Urinary bladder (tissue), 3 donors: ENCODE measurements at regions not wholly inside any gene's neighbourhood (a gene's known extent, or its start where the extent isn't known, plus 50 kb on each side); places are given as distances from the start of the nearest gene placed in this dataset.
"Not testable (repeated sequence)": the region's sequence is repeated elsewhere in the genome, so short reads cannot be mapped to it uniquely, and the experiment has no call there.

Experiments used
- DNase-seq: peaks from one replicate; pipeline ENCODE4 v3.0.0-alpha.2; 2015; ENCODE audit errors: extremely low spot score
- H3K27ac ChIP-seq: one replicate; pipeline ENCODE4 v1.5.1; 2013; ENCODE audit warnings: low read depth, mild to moderate bottlenecking, moderate library complexity
- H3K36me3 ChIP-seq: one replicate; pipeline ENCODE4 v1.6.1; 2013; ENCODE audit warnings: mild to moderate bottlenecking, moderate library complexity; ENCODE audit not compliant: insufficient read depth
- H3K4me1 ChIP-seq: one replicate; pipeline ENCODE4 v1.6.1; 2013; ENCODE audit warnings: mild to moderate bottlenecking, moderate library complexity; ENCODE audit not compliant: insufficient read depth
- H3K4me3 ChIP-seq: one replicate; pipeline ENCODE4 v1.5.1; 2013; ENCODE audit warnings: low read depth, low read length
- WGBS: extraction: QIAGEN DNeasy Blood & Tissue Kit; methylation state at CpG from one replicate; pipeline ENCODE4 v1.1.7; 2013; 5-methylcytosine and 5-hydroxymethylcytosine counted together
- donor health status: healthy with polysubstance abuse.
- donor health status: healthy.

DNA sequence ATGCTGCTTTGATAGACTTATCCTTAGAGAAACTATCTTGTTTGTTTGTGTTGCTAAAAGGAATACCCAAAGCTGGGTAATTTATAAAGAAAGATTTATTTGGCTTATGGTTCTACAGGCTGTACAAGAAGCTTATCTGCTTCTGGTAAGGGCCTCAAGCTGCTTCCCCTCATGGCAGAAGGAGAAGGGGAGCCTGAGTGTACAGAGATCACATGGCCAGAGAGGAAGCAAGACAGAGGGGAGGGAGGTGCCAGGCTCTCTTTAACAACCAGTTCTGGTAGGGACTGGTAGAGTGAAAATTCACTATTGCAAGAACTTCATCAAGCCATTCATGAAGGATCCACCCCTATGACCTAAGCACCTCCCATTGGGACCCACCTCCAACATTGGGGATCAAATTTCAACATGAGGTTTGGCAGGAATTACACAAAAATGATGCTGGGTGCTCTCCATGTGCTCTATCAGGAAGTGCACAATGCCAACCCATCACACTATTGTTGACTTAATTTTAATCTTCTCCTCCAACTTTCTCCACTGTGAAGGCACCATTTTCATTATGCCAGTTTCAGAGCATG, 115.1 kb upstream of the SHB start:
- H3K4me1 ChIP-seq, result no peaks in the 10 kb centered on the region
- H3K27ac ChIP-seq, result no peak overlapping the region
- H3K4me3 ChIP-seq, result no peak overlapping the region
- no peak for DNase-seq
- H3K36me3 ChIP-seq, result no peaks in the 10 kb centered on the region

DNA sequence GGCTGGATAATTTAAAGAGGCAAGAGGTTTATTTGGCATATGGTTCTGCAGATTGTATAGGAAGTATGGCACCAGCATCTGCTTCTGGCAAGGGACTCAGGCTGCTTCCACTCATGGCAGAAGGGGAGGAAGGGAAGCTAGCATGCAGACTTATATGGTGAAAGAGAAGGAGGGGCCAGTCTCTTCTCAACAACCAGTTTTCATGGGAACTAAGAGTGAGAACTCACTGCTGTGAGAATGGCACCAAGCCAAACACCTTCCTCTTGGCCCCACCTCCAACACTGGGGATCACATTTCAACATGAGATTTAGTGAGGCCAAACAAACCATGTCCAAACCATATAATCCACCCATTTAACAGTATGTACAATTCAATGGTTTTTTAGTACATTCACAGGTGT, 113.3 kb upstream of the SHB start:
- DNase-seq, result no peak
- Histone ChIP-seq H3K27ac (no peak overlapping the region), H3K4me1 (no peaks in the 10 kb centered on the region), H3K36me3 (no peaks in the 10 kb centered on the region), H3K4me3 (no peak overlapping the region)

DNA sequence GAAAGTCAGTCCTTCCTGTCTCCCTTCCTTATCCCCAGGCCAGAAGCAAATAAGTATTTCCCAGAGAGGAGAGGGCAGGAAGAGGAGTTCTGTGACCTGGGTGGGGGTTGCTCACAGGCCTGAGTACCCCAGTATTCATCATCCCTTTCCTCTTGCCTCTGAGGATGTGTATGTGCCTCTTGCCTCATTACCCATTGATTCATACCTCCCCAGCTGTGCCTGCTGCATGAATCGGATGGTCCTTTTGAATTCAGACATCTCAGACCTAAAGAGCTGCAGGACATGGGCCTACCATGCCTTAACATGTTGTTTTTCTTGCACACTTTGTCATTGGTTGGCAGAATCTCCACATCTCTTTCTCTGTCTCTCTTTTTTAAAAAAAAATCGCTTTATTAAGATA, 112.8 kb upstream of the SHB start:
- Histone ChIP-seq H3K4me1 (no peaks in the 10 kb centered on the region), H3K36me3 (no peaks in the 10 kb centered on the region), H3K4me3 (no peak overlapping the region), H3K27ac (no peak overlapping the region)
- WGBS, result 85% methylated on average over 2 of the region's 2 CpGs
- no peak for DNase-seq

DNA sequence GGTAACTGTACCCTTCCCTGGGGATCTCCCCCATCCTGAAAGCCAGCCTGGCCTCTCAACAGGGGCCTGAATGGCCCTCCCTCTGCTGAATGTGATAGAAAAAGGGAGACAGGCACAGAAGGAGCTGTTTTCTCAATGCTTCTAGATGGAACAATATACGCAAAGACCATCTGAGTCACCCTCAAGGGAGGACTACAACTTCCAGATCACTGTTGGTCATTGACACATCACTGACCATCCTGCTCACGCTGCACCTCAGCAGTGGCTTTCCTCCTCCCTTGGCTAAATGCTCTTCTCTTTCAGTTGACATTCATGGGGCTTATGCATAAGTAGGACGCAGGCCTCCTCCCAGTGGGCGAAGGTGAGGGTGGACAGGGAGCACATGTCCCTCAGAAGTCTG, 112.2 kb upstream of the SHB start:
- H3K27ac ChIP-seq, result no peak overlapping the region
- no peak for DNase-seq
- no peak overlapping the region for H3K4me3 ChIP-seq
- no peaks in the 10 kb centered on the region for H3K36me3 ChIP-seq
- H3K4me1 ChIP-seq, result no peaks in the 10 kb centered on the region
- 96% methylated on average over 4 of the region's 4 CpGs for WGBS

DNA sequence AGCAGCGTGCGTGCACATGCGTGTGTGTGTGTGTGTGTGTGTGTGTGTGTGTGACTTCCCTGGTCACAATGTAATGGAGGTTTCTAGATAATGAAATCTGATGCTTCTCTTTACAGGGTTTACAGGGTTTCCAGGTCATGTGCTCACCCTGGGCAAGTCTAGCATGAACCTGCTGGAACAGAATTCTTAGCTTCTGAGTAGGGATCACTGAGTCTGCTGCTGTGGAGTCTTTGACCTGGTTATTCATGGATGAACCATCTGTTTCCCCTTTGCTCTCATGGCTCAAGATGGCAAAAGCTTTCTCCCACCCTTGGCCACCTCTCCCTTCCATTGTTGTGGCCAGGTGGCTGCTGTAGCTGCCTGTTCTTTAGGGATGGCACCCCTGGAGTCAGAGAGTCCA, 111.6 kb upstream of the SHB start:
- no peak for DNase-seq
- no peak overlapping the region for H3K4me3 ChIP-seq
- no peaks in the 10 kb centered on the region for H3K36me3 ChIP-seq
- WGBS, result 97% methylated on average over 3 of the region's 3 CpGs
- no peak overlapping the region for H3K27ac ChIP-seq
- no peaks in the 10 kb centered on the region for H3K4me1 ChIP-seq

DNA sequence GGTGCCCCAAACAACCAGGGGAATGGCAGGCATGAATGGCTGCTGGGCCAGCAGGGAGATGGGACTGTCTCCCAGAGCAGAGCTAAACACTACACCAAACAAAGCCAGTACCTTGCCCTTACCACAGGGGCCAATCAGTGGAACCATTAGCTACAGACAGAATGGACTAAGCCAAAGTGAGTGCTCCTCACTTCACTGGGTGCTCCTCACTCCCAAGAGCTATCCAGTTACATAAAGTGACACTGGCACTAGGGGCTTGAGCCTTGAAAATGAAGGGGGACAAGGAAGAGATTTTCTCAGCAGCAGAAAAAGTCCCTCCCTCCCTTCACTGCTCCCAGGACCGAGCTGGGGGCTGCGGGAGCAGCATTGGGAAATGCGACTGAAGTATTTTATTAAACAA, 110.9 kb upstream of the SHB start:
- no peak overlapping the region for H3K4me3 ChIP-seq
- no peak overlapping the region for H3K27ac ChIP-seq
- 92% methylated on average over 3 of the region's 3 CpGs for WGBS
- DNase-seq, result no peak
- H3K36me3 ChIP-seq, result no peaks in the 10 kb centered on the region
- no peaks in the 10 kb centered on the region for H3K4me1 ChIP-seq

DNA sequence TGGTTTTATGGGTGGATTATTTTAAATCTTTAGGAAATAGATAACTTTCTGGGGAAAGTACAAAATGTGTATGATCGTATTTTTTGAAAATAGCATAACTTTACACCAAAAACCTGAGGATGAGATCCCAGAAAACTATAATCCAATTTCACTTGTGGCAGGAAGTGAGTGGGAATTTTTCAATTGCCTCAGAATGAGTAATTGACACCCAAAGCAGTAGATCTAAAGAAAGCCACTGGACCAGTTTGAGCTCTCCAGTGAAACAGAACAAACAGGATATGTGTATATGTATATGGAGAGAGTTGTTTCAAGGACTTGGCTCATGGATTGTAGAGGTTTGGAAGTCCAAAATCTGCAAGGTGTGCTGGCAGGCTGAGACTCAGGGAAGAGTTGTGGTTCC, 109.2 kb upstream of the SHB start:
- Histone ChIP-seq H3K36me3 (no peaks in the 10 kb centered on the region), H3K27ac (no peak overlapping the region), H3K4me3 (no peak overlapping the region), H3K4me1 (no peaks in the 10 kb centered on the region)
- WGBS, result 51% methylated on average over 1 of the region's 1 CpG
- DNase-seq, result no peak

DNA sequence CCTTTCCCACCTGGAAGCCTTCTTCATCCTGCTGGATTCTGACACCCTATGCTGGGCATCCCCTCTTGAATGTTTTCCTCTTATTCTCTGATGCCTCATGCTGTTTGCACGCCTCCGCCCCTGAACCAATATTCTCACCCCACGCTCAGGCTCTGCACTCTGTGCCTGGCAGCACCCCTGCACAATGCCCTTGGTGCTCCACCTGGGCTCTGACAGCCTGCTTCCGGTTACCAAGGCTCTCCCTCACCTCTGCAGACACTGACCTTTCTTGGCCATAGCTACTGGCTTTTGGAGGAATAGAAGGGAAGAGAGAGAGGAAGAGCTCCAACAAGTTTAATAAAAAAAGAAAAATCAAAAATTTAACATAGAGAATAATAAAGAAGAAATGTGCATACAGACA, 108.7 kb upstream of the SHB start:
- H3K4me1 ChIP-seq, result no peaks in the 10 kb centered on the region
- DNase-seq, result no peak
- no peak overlapping the region for H3K4me3 ChIP-seq
- no peak overlapping the region for H3K27ac ChIP-seq
- 83% methylated on average over 4 of the region's 4 CpGs for WGBS
- no peaks in the 10 kb centered on the region for H3K36me3 ChIP-seq

DNA sequence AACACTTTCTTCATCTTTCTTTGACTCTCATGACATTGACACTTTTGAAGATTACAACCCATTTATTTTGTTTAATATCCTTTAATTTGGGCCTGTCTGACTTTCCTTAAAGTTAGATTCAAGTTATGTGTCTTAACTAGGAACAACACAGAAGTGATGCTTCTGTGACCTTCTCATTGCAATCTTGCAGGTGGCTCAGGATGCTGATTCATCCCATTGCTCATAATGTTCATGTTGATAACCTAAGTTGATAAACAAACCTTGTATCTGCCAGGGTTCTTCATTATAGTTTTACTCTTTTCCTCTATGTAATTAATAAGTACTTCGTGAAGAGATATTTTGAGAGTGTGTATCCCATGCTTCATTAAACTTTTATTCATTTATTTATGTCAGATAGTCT, 107.2 kb upstream of the SHB start:
- 95% methylated on average over 1 of the region's 1 CpG for WGBS
- Histone ChIP-seq H3K4me3 (no peak overlapping the region), H3K36me3 (no peaks in the 10 kb centered on the region), H3K4me1 (no peaks in the 10 kb centered on the region), H3K27ac (no peak overlapping the region)
- no peak for DNase-seq

DNA sequence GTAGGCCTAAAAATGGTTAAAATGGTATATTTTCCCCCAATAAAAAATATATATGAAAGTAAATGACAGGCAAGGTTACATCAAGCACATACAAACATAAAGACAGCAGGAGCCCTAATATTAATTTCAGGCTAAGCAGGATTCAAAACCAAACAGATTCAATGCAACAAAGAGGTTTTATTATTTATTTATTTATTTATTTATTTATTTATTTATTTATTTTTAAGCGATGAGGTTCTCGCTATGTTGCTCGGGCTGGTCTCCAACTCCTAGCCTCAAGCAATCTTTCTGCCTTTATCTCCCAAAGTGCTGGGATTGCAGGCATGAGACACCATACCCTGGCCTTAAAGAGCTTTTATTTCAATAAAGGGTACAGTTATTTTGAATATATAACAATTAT, 106.4 kb upstream of the SHB start:
- Histone ChIP-seq H3K27ac (no peak overlapping the region), H3K4me1 (no peaks in the 10 kb centered on the region), H3K36me3 (no peaks in the 10 kb centered on the region), H3K4me3 (no peak overlapping the region)
- no peak for DNase-seq
- WGBS, result 94% methylated on average over 3 of the region's 3 CpGs

DNA sequence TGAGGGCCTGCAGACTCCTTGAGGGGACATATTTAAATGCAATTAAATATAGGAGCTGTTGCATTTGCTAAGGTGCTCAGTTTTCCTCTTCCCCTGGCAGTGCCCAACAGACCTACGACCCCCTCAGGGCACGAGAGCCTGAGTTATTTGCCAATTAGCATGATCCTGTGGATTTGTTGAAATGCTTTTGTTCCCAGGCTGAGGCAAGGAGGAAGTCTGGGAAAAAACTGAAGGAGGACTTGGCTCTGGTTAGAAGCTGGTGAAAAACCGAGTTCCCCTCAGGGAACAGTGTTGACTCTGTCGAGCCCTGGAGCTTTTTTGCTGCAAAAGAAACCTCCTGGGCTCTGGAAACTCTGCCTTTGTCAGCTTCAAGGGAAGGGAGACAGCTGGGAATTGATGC, 103.6 kb upstream of the SHB start:
- 49% methylated on average over 4 of the region's 4 CpGs for WGBS
- Histone ChIP-seq H3K36me3 (no peaks in the 10 kb centered on the region), H3K4me1 (no peaks in the 10 kb centered on the region), H3K27ac (no peak overlapping the region), H3K4me3 (no peak overlapping the region)
- no peak for DNase-seq

DNA sequence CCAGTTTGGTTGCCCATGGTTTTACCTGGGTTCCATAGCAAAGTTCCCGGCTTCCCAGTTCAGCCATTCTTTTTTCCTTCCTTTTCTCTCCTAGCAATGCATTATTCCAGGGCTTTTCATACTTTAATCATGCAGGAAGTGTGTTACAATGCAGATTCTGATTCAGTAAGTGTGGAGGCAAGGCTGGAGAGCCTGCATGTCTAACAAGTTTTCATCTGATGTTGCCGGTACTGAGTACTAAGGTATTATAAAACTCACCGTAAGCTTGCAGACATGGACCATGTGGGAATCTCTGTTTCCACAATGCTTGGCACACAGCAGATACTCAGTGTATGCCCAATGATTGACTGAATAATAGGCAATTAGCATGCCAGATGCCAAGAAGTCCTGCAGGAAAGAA, 102.9 kb upstream of the SHB start:
- no peaks in the 10 kb centered on the region for H3K36me3 ChIP-seq
- H3K4me1 ChIP-seq, result no peaks in the 10 kb centered on the region
- no peak overlapping the region for H3K27ac ChIP-seq
- no peak overlapping the region for H3K4me3 ChIP-seq
- 88% methylated on average over 3 of the region's 3 CpGs for WGBS
- DNase-seq, result no peak

DNA sequence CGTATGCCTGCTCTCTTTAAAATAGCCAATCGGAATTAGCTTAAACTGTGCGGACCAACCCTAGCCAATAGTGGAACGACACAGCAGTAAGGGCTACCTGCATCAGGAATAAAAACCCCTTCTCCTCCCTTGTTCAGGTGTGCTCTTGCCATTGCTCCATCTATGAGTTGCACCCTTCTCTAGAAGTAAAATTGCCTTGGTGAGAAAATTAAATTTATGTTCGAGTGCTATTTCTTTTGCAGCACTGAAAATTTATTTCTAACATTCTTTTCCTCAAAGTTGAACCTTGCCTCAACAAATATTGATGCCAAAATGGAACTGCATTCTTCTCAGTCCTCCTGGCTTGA, 102.5 kb upstream of the SHB start:
- Histone ChIP-seq H3K4me3 (no peak overlapping the region), H3K36me3 (no peaks in the 10 kb centered on the region), H3K27ac (no peak overlapping the region), H3K4me1 (no peaks in the 10 kb centered on the region)
- 90% methylated on average over 5 of the region's 5 CpGs for WGBS
- no peak for DNase-seq

DNA sequence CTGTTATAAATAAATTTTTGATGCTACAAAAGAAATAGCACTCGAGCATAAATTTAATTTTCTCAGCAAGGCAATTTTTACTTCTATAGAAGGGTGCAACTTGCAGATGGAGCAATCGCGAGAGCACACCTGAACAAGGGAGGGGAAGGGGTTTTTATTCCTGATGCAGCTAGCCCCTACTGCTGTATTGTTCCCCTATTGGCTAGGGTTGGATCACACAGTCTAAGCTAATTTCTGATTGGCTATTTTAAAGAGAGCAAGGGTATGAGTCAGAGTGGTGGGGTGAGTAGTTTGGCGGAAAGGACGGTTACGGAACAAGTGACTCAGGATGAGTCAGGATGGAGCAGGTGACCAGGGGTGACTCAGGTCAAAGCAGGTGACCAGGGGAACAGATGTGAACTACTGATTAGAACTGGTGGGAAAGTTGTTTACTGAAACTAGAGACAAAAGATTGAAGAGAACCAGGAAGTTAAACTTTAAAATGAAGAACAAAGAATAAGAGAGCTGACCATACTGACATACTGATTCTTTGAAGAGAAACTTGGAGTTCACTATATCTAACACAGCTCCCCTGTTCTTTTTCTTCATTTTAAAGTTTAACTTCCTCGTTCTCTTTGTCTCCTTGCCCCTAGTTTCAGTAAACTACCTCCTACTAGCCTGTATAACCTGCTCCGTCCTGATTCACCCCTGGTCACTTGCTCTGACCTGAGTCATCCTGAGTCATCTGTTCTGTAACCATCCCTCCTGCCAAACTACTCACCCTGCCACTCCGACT, 101.9 kb upstream of the SHB start:
- H3K36me3 ChIP-seq, H3K4me1 ChIP-seq, DNase-seq, H3K27ac ChIP-seq, H3K4me3 ChIP-seq: not testable (repeated sequence)
- WGBS, result 89% methylated on average over 9 of the region's 9 CpGs

DNA sequence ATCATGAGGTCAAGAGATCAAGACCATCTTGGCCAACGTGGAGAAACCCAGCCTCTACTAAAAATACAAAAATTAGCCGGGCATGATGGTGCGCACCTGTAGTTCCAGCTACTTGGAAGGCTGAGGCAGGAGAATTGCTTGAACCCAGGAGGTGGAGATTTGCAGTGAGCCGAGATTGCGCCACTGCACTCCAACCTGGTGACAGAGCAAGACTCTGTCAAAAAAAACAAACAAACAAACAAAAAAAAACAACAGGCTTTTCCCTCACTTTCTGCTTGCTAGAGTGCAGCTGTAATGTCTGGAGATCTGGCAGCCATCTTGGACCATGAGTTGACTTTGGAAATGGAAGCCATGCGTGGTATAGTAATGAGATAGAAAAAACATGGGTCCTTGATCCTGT, 101.1 kb upstream of the SHB start:
- H3K27ac ChIP-seq, H3K4me1 ChIP-seq, DNase-seq, H3K4me3 ChIP-seq, H3K36me3 ChIP-seq: not testable (repeated sequence)
- WGBS, result 96% methylated on average over 6 of the region's 6 CpGs
